ENCODE measurements at regions not wholly inside any gene's neighbourhood (a gene's known extent, or its start where the extent isn't known, plus 50 kb on each side); places are given as distances from the start of the nearest gene placed in this dataset.

GRCh38 chr13:73225990-73226389, 167.2 kb downstream of the KLF5 start:
- TF ChIP-seq, protein P1, sequence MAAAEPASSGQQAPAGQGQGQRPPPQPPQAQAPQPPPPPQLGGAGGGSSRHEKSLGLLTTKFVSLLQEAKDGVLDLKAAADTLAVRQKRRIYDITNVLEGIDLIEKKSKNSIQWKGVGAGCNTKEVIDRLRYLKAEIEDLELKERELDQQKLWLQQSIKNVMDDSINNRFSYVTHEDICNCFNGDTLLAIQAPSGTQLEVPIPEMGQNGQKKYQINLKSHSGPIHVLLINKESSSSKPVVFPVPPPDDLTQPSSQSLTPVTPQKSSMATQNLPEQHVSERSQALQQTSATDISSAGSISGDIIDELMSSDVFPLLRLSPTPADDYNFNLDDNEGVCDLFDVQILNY (CRISPR knock-in tag; IDR thresholded peaks at IDR 0.05), result no peak
- TF ChIP-seq SOX15 (CRISPR knock-in tag; IDR thresholded peaks at IDR 0.05), result no peak
- no peak for TF ChIP-seq FOXK1 (CRISPR knock-in tag; IDR thresholded peaks at IDR 0.05)
- no peak for TF ChIP-seq SMAD4 (CRISPR knock-in tag; IDR thresholded peaks at IDR 0.05)
- TF ChIP-seq, protein P2, sequence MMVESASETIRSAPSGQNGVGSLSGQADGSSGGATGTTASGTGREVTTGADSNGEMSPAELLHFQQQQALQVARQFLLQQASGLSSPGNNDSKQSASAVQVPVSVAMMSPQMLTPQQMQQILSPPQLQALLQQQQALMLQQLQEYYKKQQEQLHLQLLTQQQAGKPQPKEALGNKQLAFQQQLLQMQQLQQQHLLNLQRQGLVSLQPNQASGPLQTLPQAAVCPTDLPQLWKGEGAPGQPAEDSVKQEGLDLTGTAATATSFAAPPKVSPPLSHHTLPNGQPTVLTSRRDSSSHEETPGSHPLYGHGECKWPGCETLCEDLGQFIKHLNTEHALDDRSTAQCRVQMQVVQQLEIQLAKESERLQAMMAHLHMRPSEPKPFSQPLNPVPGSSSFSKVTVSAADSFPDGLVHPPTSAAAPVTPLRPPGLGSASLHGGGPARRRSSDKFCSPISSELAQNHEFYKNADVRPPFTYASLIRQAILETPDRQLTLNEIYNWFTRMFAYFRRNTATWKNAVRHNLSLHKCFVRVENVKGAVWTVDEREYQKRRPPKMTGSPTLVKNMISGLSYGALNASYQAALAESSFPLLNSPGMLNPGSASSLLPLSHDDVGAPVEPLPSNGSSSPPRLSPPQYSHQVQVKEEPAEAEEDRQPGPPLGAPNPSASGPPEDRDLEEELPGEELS (CRISPR knock-in tag; IDR thresholded peaks at IDR 0.05), result no peak
- TF ChIP-seq, protein P3, sequence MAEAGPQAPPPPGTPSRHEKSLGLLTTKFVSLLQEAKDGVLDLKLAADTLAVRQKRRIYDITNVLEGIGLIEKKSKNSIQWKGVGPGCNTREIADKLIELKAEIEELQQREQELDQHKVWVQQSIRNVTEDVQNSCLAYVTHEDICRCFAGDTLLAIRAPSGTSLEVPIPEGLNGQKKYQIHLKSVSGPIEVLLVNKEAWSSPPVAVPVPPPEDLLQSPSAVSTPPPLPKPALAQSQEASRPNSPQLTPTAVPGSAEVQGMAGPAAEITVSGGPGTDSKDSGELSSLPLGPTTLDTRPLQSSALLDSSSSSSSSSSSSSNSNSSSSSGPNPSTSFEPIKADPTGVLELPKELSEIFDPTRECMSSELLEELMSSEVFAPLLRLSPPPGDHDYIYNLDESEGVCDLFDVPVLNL (CRISPR knock-in tag; IDR thresholded peaks at IDR 0.05; ENCODE audit: borderline replicate concordance, low read depth), result no peak
- no peak for TF ChIP-seq NFE2L1 (CRISPR knock-in tag; IDR thresholded peaks at IDR 0.05)
- TF ChIP-seq, protein P4, sequence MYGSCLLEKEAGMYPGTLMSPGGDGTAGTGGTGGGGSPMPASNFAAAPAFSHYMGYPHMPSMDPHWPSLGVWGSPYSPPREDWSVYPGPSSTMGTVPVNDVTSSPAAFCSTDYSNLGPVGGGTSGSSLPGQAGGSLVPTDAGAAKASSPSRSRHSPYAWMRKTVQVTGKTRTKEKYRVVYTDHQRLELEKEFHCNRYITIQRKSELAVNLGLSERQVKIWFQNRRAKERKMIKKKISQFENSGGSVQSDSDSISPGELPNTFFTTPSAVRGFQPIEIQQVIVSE (CRISPR knock-in tag; IDR thresholded peaks at IDR 0.05; ENCODE audit: borderline replicate concordance), result no peak
- no peak for TF ChIP-seq PRRX2 (CRISPR knock-in tag; IDR thresholded peaks at IDR 0.05)
- TF ChIP-seq ATF1 (CRISPR knock-in tag; IDR thresholded peaks at IDR 0.05), result no peak
- TF ChIP-seq NR3C1 (CRISPR knock-in tag; conservative IDR thresholded peaks at IDR 0.05; ENCODE audit: low read depth), result no peak
- TF ChIP-seq AFF4 (CRISPR knock-in tag; IDR thresholded peaks at IDR 0.05; ENCODE audit: borderline replicate concordance), result no peak
- TF ChIP-seq MAX (CRISPR knock-in tag; IDR thresholded peaks at IDR 0.05), result no peak
- TF ChIP-seq SP1 (CRISPR knock-in tag; conservative IDR thresholded peaks at IDR 0.05), result no peak
- TF ChIP-seq TCF7 (CRISPR knock-in tag; IDR thresholded peaks at IDR 0.05; ENCODE audit: low read depth), result no peak
- TF ChIP-seq CBFB (CRISPR knock-in tag; IDR thresholded peaks at IDR 0.05; ENCODE audit: low read depth), result no peak
- ChIA-PET POLR2A (no interaction called here), CTCF (no interaction called here)
- Mint-ChIP-seq H3K4me1 (0 out of 2 replicates have a peak, but pooled peaks cover 5% of the 10 kb centered on the region), H3K36me3 (no peaks in the 10 kb centered on the region), H3K4me3 (no peak overlapping the region), H3K27me3 (ENCODE audit: low read depth) (no peaks in the 10 kb centered on the region), H3K27ac (no peak overlapping the region), H3K9me3 (no peaks in the 10 kb centered on the region)
- no peak for ATAC-seq
- no peak for DNase-seq (ENCODE audit: low spot score)

DNA sequence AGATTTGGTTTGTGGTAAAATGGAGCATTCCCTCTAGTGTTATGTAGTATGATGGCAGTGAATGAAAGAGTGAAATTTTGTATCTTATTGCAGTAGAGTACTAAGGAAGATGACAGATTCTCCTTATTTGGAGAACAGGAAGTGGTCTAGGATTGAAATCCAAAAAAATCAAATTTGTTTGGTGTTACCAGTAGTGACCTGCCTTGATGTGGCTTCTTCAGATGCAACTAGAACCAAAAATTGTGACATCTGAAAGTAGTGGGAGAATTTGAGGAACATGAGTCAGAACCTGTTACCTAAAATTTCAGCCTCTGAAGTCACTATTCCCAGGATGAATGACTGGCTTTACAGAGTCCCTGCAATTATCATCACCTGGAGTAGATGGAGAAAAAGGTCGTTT, 165.9 kb downstream of the KLF5 start:
- ChIA-PET POLR2A (no interaction called here), CTCF (no interaction called here)
- Mint-ChIP-seq H3K4me1 (0 out of 2 replicates have a peak, but pooled peaks cover 5% of the 10 kb centered on the region), H3K9me3 (no peaks in the 10 kb centered on the region), H3K36me3 (no peaks in the 10 kb centered on the region), H3K4me3 (no peak overlapping the region), H3K27ac (no peak overlapping the region), H3K27me3 (ENCODE audit: low read depth) (no peaks in the 10 kb centered on the region)
- no peak for DNase-seq (ENCODE audit: low spot score)
- no peak for ATAC-seq
- TF ChIP-seq FOXJ3 (CRISPR knock-in tag; IDR thresholded peaks at IDR 0.05; ENCODE audit: borderline replicate concordance), result no peak
- no peak for TF ChIP-seq USF1 (CRISPR knock-in tag; IDR thresholded peaks at IDR 0.05)
- TF ChIP-seq MAX (CRISPR knock-in tag; IDR thresholded peaks at IDR 0.05), result no peak
- TF ChIP-seq JUN (CRISPR knock-in tag; IDR thresholded peaks at IDR 0.05), result no peak
- no peak for TF ChIP-seq NR1H2 (CRISPR knock-in tag; IDR thresholded peaks at IDR 0.05)
- no peak for TF ChIP-seq KAT7 (CRISPR knock-in tag; IDR thresholded peaks at IDR 0.05; ENCODE audit: borderline replicate concordance)
- no peak for TF ChIP-seq ZNF532 (CRISPR knock-in tag; IDR thresholded peaks at IDR 0.05; ENCODE audit: borderline replicate concordance)

Data from WTC11 (cell line).